ENCODE measurements at regions not wholly inside any gene's neighbourhood (a gene's known extent, or its start where the extent isn't known, plus 50 kb on each side); places are given as distances from the start of the nearest gene placed in this dataset.

DNA sequence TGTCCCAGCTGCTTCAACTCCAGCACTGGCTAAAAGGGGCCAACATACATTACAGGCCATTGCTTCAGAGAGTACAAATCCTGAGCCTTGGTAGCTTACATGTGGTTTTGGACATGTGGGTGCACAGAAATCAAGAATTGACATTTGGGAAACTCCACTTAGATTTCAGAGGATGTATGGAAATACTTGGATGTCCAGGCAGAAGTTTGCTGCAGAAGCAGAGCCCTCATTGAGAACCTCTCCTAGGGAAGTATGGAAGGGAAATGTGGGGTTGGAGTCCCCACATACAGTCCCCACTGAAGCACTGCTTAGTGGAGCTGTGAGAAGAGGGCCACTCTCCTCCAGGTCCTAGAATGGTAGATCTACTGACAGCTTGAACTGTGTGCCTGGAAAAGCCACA lies 218.0 kb upstream of the CWC22 start:
- TF ChIP-seq TAF1 (IDR thresholded peaks at IDR 0.05; ENCODE audit: borderline replicate concordance, insufficient read depth, low read length) (no peak), POLR2AphosphoS5 (IDR thresholded peaks at IDR 0.05; ENCODE audit: low read depth, low read length) (no peak), REST (IDR thresholded peaks at IDR 0.05; ENCODE audit: insufficient read depth in 1 of 2, low read depth in 2 of 2, low read length in 2 of 2) (no peak), SIN3A (IDR thresholded peaks at IDR 0.05; ENCODE audit: borderline replicate concordance, insufficient read depth, low read length) (no peak)
